K562 (cell line): ENCODE measurements at regions not wholly inside any gene's neighbourhood (a gene's known extent, or its start where the extent isn't known, plus 50 kb on each side); places are given as distances from the start of the nearest gene placed in this dataset.

Source experiments
- ATAC-seq: fragments of 200-7000 bp; cut with Tn5 transposase; 3 replicates; pipeline ENCODE4 v1.9.1; 2020; ENCODE audit warnings: moderate library complexity
- BruUV-seq: library from RNA; stranded (reverse); fragments of 400-500 nt; replicated peaks from 2 replicates; lab custom pipeline; 2021; lab: Mats Ljungman, UMichigan
- CTCF ChIA-PET: fragments of 300-600 bp; formaldehyde crosslinking; extraction: SDS; loops from one replicate; lab custom pipeline; 2021; ENCODE audit warnings: low intra/inter-chr PET ratio; lab: Yijun Ruan, JAX
- POLR2A ChIA-PET: fragments of 300-600, 350-650 bp; sonication (Branson Sonifier 250); formaldehyde crosslinking; extraction: SDS; loops from one replicate; lab custom pipeline; 2021; ENCODE audit warnings: antibody characterized with exemption, inconsistent platforms; lab: Yijun Ruan, JAX
- DNase-seq, 4 experiments: peaks; one replicate each; pipeline versions ENCODE4 v3.0.0 to v3.0.0-alpha.2; 2011 to 2018; ENCODE audit warnings: low spot score in 3 of 4, mixed read lengths in 3 of 4; ENCODE audit errors: extremely low read depth in 1 of 4
- FAIRE-seq: peaks from 2 replicates; lab custom pipeline; 2011; peaks lifted over from hg19 to GRCh38; lab: Jason Lieb, UNC
- H2AFZ ChIP-seq: 2 replicates; pipeline ENCODE4 v1.6.0; 2011; ENCODE audit warnings: low read depth, low read length, control low read depth, inconsistent platforms
- H3K27ac ChIP-seq: fragments of 200-600 bp; 3 replicates; pipeline ENCODE4 v1.8.0; 2011; ENCODE audit warnings: low read depth, mild to moderate bottlenecking, control low read depth, inconsistent platforms, low read length, moderate library complexity, mixed read lengths; ENCODE audit errors: extremely low read depth
- H3K27me3 ChIP-seq, 2 experiments: fragments of 300-600 bp in 1 of 2; 2 replicates in 1 of 2; 3 replicates in 1 of 2; pipeline versions ENCODE4 v1.6.0 to v1.8.0; 2011; ENCODE audit warnings: inconsistent platforms in 2 of 2, low read length in 2 of 2, mild to moderate bottlenecking in 1 of 2, mixed read lengths in 1 of 2, moderate library complexity in 1 of 2; ENCODE audit not compliant: control insufficient read depth in 2 of 2, insufficient read depth in 2 of 2
- H3K36me3 ChIP-seq: fragments of 300-600 bp; 3 replicates; pipeline ENCODE4 v1.8.0; 2011; ENCODE audit warnings: mild to moderate bottlenecking, low read length, inconsistent platforms; ENCODE audit not compliant: control insufficient read depth, insufficient read depth
- H3K4me1 ChIP-seq, 2 experiments: fragments of 200-600 bp in 1 of 2; replicated peaks in 1 of 2; 2 replicates in 1 of 2; 3 replicates in 1 of 2; pipeline versions ENCODE4 v1.5.1 to v1.8.0; 2011; ENCODE audit warnings: inconsistent platforms in 2 of 2, low read length in 2 of 2, mild to moderate bottlenecking in 1 of 2, mixed read lengths in 1 of 2, moderate library complexity in 1 of 2; ENCODE audit not compliant: control insufficient read depth in 2 of 2, insufficient read depth in 2 of 2
- H3K4me2 ChIP-seq: 2 replicates; pipeline ENCODE4 v1.6.1; 2011; ENCODE audit warnings: low read length, control low read depth, inconsistent platforms, mixed read lengths; ENCODE audit not compliant: insufficient read depth
- H3K4me3 ChIP-seq: fragments of 200-600 bp; sonication (generic), shearing (Covaris generic); 2 replicates; pipeline ENCODE4 v1.5.1; 2016; ENCODE audit warnings: control low read depth, inconsistent platforms
- H3K79me2 ChIP-seq: fragments of 200-600 bp; 3 replicates; pipeline ENCODE4 v1.8.0; 2011; ENCODE audit warnings: low read length, inconsistent platforms; ENCODE audit not compliant: control insufficient read depth, insufficient read depth
- H3K9ac ChIP-seq, 2 experiments: 2 replicates each; pipeline versions ENCODE4 v1.6.0 to v1.6.1; 2011; ENCODE audit warnings: low read depth in 2 of 2, low read length in 2 of 2, control low read depth in 1 of 2, inconsistent platforms in 1 of 2, mild to moderate bottlenecking in 1 of 2, mixed read lengths in 1 of 2; ENCODE audit not compliant: insufficient read depth in 1 of 2
- H3K9me1 ChIP-seq: one replicate; pipeline ENCODE4 v1.6.0; 2011; ENCODE audit warnings: inconsistent platforms, mild to moderate bottlenecking, low read length, moderate library complexity; ENCODE audit not compliant: control insufficient read depth, insufficient read depth
- H3K9me3 ChIP-seq: replicated peaks from 2 replicates; pipeline ENCODE4 v1.5.1; 2011; ENCODE audit warnings: low read depth, low read length, inconsistent platforms; ENCODE audit not compliant: control insufficient read depth, insufficient read depth
- H4K20me1 ChIP-seq: replicated peaks from 2 replicates; pipeline ENCODE4 v1.6.1; 2011; ENCODE audit warnings: low read length, inconsistent platforms, mixed read lengths; ENCODE audit not compliant: control insufficient read depth, insufficient read depth
- ARID3B ChIP-seq: fragments of 250-450 bp; sonication (Bioruptor Pico); IDR thresholded peaks from 2 replicates; pipeline ENCODE4 v1.4.0; 2020; ENCODE audit warnings: borderline replicate concordance
- ATF7 ChIP-seq: fragments of 450-650 bp; IDR thresholded peaks from 2 replicates; pipeline ENCODE4 v1.7.1; 2014; ENCODE audit warnings: mild to moderate bottlenecking, moderate library complexity
- CBFA2T2 ChIP-seq: fragments of 450-650 bp; conservative IDR thresholded peaks from 2 replicates; pipeline ENCODE4 v1.6.1; 2017; ENCODE audit warnings: mild to moderate bottlenecking
- GTF2E2 ChIP-seq: fragments of 200-800 bp; sonication (Bioruptor generic); IDR thresholded peaks from 2 replicates; pipeline ENCODE4 v1.6.1; 2016; ENCODE audit warnings: missing genetic modification characterization, missing compliant biosample characterization
- LARP7 ChIP-seq: fragments of 450-650 bp; IDR thresholded peaks from 2 replicates; pipeline ENCODE4 v1.6.1; 2016
- MBD2 ChIP-seq: sonication (generic); IDR thresholded peaks from 2 replicates; pipeline ENCODE4 v1.6.1; 2016; ENCODE audit warnings: low read depth, borderline replicate concordance
- NR3C1 ChIP-seq: sonication (generic); formaldehyde crosslinking; IDR thresholded peaks from 2 replicates; pipeline ENCODE4 v1.8.1; 2022; ENCODE audit warnings: missing genetic modification reagents
- PBX2 ChIP-seq, 2 experiments: IDR thresholded peaks in 1 of 2; conservative IDR thresholded peaks in 1 of 2; 2 replicates each; pipeline ENCODE4 v1.6.1; 2016; ENCODE audit warnings: low read depth in 2 of 2, mild to moderate bottlenecking in 1 of 2, missing compliant biosample characterization in 1 of 2, missing genetic modification characterization in 1 of 2, moderate library complexity in 1 of 2
- RBM39 ChIP-seq: fragments of 200-400 bp; formaldehyde crosslinking; optimal IDR thresholded peaks from 2 replicates; pipeline ENCODE3; 2018; ENCODE audit warnings: low read depth, low read length
- SLC30A9 ChIP-seq: fragments of 250-450 bp; sonication (Bioruptor Pico); IDR thresholded peaks from 2 replicates; pipeline ENCODE4 v1.8.0; 2022; ENCODE audit warnings: mild to moderate bottlenecking, moderate library complexity
- SMARCC2 ChIP-seq: fragments of 450-650 bp; IDR thresholded peaks from 2 replicates; pipeline ENCODE4 v1.6.1; 2017; ENCODE audit warnings: antibody characterized with exemption, moderate library complexity, mild to moderate bottlenecking, low read depth
- STAT6 ChIP-seq: sonication (generic); formaldehyde crosslinking; IDR thresholded peaks from 2 replicates; pipeline ENCODE4 v1.8.1; 2023; ENCODE audit warnings: mild to moderate bottlenecking, missing genetic modification reagents
- TAF9B ChIP-seq: fragments of 450-650 bp; IDR thresholded peaks from 2 replicates; pipeline ENCODE4 v1.6.1; 2018; ENCODE audit warnings: mild to moderate bottlenecking; ENCODE audit not compliant: partially characterized antibody
- TFAM ChIP-seq: fragments of 250-450 bp; sonication (Bioruptor Pico); conservative IDR thresholded peaks from 2 replicates; pipeline ENCODE4 v1.5.0; 2021; ENCODE audit warnings: mild to moderate bottlenecking, moderate library complexity
- ZBTB26 ChIP-seq: fragments of 450-650 bp; formaldehyde crosslinking; IDR thresholded peaks from 2 replicates; pipeline ENCODE4 v1.4.0; 2022; ENCODE audit warnings: missing genetic modification characterization
- ZNF583 ChIP-seq: fragments of 250-450 bp; sonication (Bioruptor Pico); IDR thresholded peaks from 2 replicates; pipeline ENCODE4 v1.4.0; 2020
- WGBS: fragments of 100-300 bp; shearing (Covaris generic); methylation state at CpG from one replicate; pipeline ENCODE4 v1.1.6; 2016; ENCODE audit warnings: low coverage, mixed read lengths; ENCODE audit not compliant: insufficient coverage; ENCODE audit errors: missing lambda C conversion rate; 5-methylcytosine and 5-hydroxymethylcytosine counted together
- in situ Hi-C: fragments of 300-500 bp; cut with MboI; formaldehyde crosslinking; loops from 4 replicates; pipeline ENCODE4 v1.15.0; 2018; ENCODE audit warnings: inconsistent platforms, mixed read lengths
- intact Hi-C: fragments of 100-400 bp; cut with micrococcal nuclease; formaldehyde crosslinking; loops from 2 replicates; pipeline ENCODE4 v1.14.2; 2022

GRCh38 chr11:127649071-127649470, 648.5 kb upstream of the KIRREL3 start:
- no peak for FAIRE-seq
- no peaks in the 10 kb centered on the region for H3K79me2 ChIP-seq
- peaks cover 2% of the 10 kb centered on the region for H3K9me3 ChIP-seq
- H3K4me3 ChIP-seq = no peak overlapping the region
- H3K4me1 ChIP-seq = no peaks in the 10 kb centered on the region
- no peaks in the 10 kb centered on the region for H3K36me3 ChIP-seq
- ChIA-PET CTCF (no interaction called here), POLR2A (no interaction called here)
- no peaks in the 10 kb centered on the region for H3K9me1 ChIP-seq
- H3K27me3 ChIP-seq = no peaks in the 10 kb centered on the region
- H3K4me2 ChIP-seq = no peak overlapping the region
- 0% methylated on average over 2 of the region's 2 CpGs for WGBS
- no peak for ATAC-seq
- H3K9ac ChIP-seq = no peak overlapping the region
- H3K27ac ChIP-seq = no peak overlapping the region
- no peak for TF ChIP-seq MBD2
- no peak for TF ChIP-seq ATF7
- no peak for TF ChIP-seq SMARCC2
- no peak for TF ChIP-seq TFAM (CRISPR knock-in tag)
- no peak for TF ChIP-seq SLC30A9 (CRISPR knock-in tag)
- no peak for TF ChIP-seq STAT6 (CRISPR knock-in tag)
- TF ChIP-seq ZNF583 = no peak
- TF ChIP-seq NR3C1 (CRISPR knock-in tag) = no peak
- TF ChIP-seq TAF9B = no peak
- TF ChIP-seq CBFA2T2 = no peak
- TF ChIP-seq PBX2 (CRISPR knock-in tag; IDR thresholded peaks at IDR 0.05; ENCODE audit: low read depth) = no peak
- TF ChIP-seq PBX2 (tag; conservative IDR thresholded peaks at IDR 0.05; ENCODE audit: low read depth) = no peak
- no peak for TF ChIP-seq RBM39
- TF ChIP-seq LARP7 = no peak
- no peak for TF ChIP-seq ARID3B (CRISPR knock-in tag)
- no peak for TF ChIP-seq GTF2E2 (tag)
- no peak for TF ChIP-seq ZBTB26
- in situ Hi-C loops (no loop called here), intact Hi-C loops (no loop called here)
- DNase-seq = no peak
- H4K20me1 ChIP-seq = no peaks in the 10 kb centered on the region
- H2AFZ ChIP-seq = no peak overlapping the region
- BruUV-seq = no TSS peak
